GM10248 (cell line): ENCODE measurements at regions not wholly inside any gene's neighbourhood (a gene's known extent, or its start where the extent isn't known, plus 50 kb on each side); places are given as distances from the start of the nearest gene placed in this dataset.

Experiments used
- CTCF ChIA-PET: fragments of 300-600 bp; sonication (Branson Sonifier 250); formaldehyde crosslinking; extraction: SDS; loops from one replicate; lab custom pipeline; 2021; ENCODE audit warnings: antibody characterized with exemption; lab: Yijun Ruan, JAX
- POLR2A ChIA-PET: fragments of 350-650 bp; sonication (Branson Sonifier 250); formaldehyde crosslinking; extraction: SDS; loops from one replicate; lab custom pipeline; 2020; ENCODE audit warnings: antibody characterized with exemption; lab: Yijun Ruan, JAX
- DNase-seq: peaks from one replicate; pipeline ENCODE4 v3.0.0; 2012; ENCODE audit errors: extremely low spot score
- TF ChIP-seq, protein P1 (sequence below): IDR thresholded peaks from 2 replicates; pipeline ENCODE4 v1.5.1; 2012; ENCODE audit warnings: mild to moderate bottlenecking, low read depth; ENCODE audit errors: extremely low read depth, missing control alignments, control extremely low read depth

DNA sequence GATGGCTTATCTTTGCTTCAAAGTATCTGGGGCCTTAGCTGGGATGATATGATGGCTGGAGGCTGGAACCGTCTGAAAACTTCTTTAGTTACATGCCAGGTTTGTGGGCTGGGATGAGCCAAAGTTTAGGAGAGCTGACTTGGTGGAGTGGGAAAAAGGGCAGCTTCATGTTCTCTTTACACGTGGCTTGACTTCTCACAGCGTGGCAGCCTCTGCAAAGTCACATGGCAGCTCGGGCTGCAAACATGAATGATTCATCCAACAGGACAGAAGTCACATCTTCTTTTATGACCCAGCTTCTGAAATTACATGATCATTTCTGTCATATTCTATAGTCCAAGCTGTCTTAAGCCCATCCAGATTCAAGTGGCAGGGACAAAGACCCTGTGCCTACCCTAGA is 176.0 kb downstream of the OLFM4 start:
- TF ChIP-seq, protein P1, sequence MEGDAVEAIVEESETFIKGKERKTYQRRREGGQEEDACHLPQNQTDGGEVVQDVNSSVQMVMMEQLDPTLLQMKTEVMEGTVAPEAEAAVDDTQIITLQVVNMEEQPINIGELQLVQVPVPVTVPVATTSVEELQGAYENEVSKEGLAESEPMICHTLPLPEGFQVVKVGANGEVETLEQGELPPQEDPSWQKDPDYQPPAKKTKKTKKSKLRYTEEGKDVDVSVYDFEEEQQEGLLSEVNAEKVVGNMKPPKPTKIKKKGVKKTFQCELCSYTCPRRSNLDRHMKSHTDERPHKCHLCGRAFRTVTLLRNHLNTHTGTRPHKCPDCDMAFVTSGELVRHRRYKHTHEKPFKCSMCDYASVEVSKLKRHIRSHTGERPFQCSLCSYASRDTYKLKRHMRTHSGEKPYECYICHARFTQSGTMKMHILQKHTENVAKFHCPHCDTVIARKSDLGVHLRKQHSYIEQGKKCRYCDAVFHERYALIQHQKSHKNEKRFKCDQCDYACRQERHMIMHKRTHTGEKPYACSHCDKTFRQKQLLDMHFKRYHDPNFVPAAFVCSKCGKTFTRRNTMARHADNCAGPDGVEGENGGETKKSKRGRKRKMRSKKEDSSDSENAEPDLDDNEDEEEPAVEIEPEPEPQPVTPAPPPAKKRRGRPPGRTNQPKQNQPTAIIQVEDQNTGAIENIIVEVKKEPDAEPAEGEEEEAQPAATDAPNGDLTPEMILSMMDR = no peak
- CTCF ChIA-PET = interaction anchor here (1.5 kb wide), 1 partner anchor 10 kb away, joined by 3 read pairs; no protein-coding TSS in a partner anchor
- DNase-seq = no peak
- POLR2A ChIA-PET = no interaction called here

DNA sequence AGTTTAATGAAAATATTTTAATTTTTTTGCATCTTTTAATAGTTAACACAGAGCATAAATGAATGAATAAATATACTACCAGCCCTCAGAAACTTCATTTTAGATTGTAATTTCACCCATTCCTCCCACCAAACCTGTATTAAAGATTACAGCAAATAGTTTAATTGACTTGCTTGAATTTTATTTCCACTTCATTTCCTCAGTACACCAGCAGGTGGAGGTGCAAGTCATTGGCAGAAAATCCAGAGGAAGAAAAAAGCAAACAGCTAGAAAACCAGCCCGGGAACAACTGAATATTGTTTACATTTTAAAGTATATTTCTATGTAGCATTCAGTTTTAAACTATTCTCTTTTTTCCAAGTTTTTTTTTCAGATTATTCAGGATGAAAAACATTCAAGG is 177.8 kb downstream of the OLFM4 start:
- no peak for DNase-seq
- ChIA-PET CTCF (interaction anchor here (1.1 to 1.4 kb wide), 2 partner anchors 9 to 19 kb away, joined by 3 read pairs; no protein-coding TSS in a partner anchor), POLR2A (no interaction called here)
- TF ChIP-seq, protein P1 = peak; percentile 26

DNA sequence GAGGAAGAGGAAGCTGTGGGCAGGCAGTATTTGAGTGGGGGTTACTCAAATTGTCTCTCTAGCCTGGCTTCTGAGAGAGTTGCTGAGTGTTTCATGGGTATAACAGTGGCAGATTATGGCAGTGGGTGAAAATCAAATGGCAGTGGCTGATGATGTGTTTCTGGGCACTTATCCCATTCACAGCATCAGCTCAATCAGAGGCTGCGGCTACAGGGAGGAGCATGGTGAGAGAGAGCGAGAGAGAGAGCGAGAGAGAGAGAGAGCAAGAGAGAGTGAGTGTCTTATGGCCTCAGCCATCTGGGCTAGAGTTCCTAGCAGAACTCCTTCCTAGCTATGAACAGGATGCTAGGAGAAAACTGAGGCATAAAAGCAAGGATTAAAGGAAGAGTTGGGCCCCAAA is 178.9 kb downstream of the OLFM4 start:
- CTCF ChIA-PET = no interaction called here
- POLR2A ChIA-PET = no interaction called here
- TF ChIP-seq, protein P1 = no peak
- DNase-seq = no peak

DNA sequence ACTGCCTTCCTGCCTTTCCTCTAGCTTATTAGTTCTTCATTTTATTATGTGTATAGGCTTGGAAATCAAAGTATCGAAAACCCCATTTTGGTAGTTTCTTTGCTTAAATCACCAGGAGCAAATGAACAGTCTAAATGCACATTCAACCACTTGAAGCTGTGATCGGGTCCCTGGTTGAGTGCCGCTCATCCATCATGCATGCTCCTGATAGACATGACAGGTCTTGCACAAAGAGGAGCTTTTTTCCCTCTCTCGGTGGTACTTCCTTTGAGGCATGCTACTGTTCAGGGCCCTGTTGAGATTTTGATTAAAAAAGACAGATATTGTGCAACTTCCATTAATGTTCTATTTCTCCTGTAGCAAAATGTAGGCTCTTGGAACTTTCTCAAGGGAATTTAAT is 185.8 kb downstream of the OLFM4 start:
- CTCF ChIA-PET = interaction anchor here (1.2 to 1.4 kb wide), 2 partner anchors 8 to 10 kb away, joined by 3 read pairs; no protein-coding TSS in a partner anchor
- TF ChIP-seq, protein P1 = no peak
- no peak for DNase-seq
- POLR2A ChIA-PET = no interaction called here

DNA sequence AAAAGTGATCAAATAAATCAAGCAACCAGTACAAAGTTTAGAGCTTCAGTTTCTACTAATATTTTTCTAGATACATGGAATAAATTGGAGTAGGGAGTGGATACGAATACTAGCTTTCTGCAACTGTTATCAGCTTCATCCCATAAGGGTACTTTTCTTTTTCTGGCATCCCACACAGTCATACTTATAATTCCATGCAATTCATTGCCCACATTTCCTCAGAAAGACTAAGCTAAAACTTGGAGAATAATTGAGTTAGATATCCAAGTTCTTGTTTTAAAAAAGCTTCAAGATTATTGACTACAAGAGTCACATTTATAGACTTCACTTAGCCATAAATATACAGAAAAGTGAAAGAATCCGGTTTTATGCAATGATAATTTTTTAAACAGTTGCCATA is 186.9 kb downstream of the OLFM4 start:
- CTCF ChIA-PET = interaction anchor here (1.1 to 1.4 kb wide), 4 partner anchors 9 to 34 kb away, joined by 3 to 4 read pairs (median 4); no protein-coding TSS in a partner anchor
- POLR2A ChIA-PET = no interaction called here
- no peak for DNase-seq
- TF ChIP-seq, protein P1 = no peak

DNA sequence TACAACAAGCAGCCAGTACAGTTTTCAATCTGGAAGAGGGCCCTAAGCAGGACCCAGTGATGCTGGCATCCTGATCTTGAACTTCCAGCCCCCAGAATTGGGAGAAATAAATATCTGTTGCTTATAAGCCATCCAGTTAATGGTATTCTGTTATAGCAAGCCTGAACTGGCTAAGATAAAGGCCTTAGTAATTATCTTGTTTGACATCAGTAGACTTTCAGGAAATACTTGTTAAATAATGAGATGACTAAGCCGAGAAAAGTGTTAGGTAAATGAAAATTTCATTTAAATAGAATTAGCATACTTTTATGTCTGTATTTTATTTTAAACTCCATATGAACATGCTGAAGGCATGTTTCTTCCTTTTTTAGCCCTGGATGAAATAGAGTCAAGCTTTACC is 188.2 kb downstream of the OLFM4 start:
- CTCF ChIA-PET = no interaction called here
- POLR2A ChIA-PET = no interaction called here
- DNase-seq = no peak
- TF ChIP-seq, protein P1 = no peak
